ENCODE measurements at regions not wholly inside any gene's neighbourhood (a gene's known extent, or its start where the extent isn't known, plus 50 kb on each side); places are given as distances from the start of the nearest gene placed in this dataset.

DNA sequence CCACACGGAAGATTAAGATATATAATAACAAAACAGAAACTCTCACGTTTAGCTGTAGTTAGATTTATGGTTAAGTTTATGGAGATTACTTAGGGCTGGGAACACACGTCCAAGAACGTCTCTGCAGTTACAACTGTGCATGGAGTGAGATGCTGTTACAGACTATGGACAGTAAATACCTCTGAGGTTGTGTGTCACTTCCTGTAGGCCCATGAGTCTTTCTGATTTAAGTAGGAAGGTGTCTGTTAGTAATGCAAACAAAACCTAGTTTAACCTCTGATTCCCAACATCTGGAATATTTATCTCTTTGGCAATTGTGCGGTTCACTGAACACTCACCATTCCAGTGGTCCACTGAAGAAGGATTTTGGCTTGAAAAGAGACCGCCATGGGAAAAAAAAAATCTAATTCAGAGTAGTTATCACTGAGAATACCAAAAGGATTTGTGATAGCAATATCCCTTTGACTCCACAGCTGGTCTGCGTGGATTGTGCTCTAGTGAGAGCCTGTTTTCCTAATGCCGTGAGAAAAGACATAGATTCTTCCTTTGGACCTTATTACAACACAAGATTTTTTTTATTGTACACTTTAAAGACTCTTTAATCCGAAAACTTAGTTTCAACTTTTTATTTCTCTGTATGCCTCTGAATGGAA, 478.2 kb upstream of the CITED2 start:
- no peak for DNase-seq

DNA sequence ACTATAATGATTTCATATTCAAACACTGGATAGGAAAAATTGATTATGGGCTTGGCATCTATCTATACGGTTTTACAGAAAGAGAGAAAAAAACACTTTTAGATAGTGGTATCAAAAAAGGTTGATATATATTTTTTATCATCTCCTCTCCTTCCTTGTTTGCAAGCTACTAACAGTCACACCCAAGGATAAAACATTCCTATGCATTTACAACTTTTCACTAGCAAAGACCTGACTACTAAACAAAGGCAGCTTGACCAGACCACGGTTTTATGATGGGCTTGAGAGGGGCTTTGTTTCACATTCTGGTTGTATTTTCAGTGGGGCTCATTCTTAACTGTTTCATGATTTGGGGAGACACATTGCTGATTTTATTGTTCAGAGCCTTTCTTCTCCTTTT, 477.6 kb upstream of the CITED2 start:
- DNase-seq, result no peak

DNA sequence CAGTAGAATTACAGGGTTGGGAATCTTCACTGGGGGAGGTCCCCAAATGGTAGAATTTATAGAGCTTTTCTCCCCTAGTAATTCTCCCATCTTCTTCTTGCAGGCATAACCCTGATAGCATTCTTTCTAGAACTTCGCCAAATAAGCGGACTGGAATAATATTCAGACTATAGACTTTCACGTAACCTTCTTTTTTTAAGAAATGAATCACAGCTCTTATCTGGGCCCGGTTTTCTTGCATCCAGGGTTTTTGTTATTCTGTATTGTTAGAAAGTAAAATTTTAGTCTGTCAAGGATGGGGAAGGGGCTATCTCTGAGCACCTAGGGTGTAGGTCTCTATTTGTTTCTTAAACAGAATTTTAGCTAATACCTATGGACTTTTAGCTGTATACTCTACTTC, 476.8 kb upstream of the CITED2 start:
- DNase-seq, result no peak

DNA sequence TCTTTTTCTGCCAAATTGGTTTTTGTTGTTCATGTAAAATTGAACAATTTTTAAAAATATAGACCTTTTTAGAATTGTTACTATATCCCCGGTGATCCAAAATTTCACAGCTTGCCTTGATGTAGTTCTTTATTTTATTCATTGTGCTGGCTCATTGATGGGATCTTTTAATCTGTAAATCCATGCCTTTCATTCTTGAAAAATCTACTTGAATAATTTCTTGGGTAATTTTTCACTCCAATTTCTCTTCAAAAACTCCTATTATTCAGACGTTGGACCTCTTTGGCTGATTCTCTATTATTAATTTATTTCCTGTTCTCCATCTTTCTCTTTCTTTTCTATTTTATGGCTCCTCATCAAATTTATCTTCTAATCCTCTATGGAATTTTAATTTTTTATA, 476.1 kb upstream of the CITED2 start:
- no peak for DNase-seq

DNA sequence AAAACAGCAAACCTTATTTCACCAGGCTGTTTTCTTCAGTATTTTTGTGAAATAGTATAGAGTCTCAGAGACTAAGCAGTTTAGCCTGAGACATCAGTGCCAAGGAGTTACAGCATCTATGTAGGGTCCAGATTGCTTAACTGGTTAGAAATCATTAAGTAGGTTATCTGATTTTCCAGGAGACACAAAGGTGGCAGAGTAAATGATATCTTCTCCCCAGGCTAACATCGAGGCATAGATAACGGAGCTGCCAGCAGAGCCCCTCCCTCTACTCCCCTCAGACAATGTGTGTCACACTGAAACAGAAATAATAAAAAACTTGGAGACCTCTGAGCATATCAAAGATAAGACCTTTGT, 473.0 kb upstream of the CITED2 start:
- DNase-seq, result no peak

DNA sequence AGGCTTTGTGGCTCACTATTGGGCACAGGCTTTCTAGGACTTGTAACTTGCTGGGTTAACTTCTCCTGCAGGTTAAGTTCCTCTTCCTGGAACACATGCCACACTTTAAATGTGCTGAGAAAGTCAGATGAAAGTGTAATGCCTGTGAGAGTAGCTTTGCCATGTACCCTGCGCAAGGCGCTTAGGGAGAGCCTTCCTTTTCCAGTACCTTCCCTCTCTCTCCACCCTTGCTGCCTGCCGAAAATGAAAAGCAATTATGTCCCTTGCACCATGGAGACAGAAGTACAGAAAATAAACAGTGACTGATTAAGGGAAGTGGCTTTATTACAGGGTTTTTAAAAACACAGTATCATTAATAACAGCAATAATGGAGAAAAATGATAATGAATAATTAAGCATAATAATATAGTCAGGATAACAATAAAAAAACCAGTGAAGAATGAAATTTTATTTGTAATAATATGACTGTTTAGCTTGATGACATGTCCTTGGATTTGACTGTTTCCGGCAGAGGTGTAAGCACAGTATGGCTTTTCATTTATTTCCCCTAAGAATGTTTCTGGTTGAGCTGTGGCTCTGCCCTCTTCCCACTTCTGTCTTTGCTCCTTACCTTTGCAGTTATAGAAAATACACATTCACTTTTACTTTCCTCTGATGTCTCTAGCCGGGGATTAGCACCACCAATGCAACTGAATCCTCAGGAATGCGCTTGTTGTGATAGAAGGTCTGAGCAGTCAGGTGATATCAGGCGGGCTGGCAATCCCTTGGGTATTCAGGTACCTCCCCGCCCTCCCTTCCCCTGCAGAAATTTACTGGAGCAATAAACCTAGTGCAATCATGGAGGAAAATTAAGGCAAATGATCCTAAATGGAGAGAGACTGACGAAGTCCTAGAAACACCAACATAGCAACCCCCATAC, 472.3 kb upstream of the CITED2 start:
- DNase-seq, result no peak

DNA sequence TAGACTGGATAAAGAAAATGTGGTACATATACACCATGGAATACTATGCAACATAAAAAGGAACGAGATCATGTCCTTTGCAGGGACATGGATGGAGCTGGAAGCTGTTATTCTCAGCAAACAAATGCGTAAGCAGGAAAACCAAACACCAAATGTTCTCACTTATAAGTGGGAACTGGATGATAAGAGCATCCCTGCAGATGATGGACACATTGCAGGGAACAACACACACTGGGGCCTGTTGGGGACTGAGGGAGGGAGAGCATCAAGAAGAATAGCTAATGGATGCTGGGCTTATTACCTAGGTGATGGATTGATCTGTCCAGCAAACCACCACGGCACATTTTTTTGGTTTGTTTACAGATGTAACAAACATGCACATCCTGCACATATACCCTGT, 470.5 kb upstream of the CITED2 start:
- DNase-seq, result no peak

DNA sequence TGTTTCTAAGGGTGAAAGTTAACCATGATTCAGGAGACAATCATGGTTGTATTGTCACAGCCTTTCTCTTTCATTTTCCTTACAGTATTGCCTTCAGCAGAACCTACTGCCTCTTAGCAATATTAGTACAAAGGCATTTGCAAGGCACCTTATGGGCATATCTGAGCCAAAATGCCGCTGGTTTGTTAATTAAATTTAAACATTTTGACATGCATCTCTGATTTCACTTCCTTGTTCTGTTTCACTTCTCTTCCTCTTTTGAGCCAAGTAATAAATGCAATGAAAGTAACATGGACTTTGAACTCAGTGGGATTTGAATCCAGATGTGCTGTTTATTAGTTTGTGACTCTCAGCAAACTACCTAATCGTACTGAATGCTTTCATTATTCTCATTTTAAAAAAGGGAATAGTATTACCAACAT, 467.4 kb upstream of the CITED2 start:
- no peak for DNase-seq

DNA sequence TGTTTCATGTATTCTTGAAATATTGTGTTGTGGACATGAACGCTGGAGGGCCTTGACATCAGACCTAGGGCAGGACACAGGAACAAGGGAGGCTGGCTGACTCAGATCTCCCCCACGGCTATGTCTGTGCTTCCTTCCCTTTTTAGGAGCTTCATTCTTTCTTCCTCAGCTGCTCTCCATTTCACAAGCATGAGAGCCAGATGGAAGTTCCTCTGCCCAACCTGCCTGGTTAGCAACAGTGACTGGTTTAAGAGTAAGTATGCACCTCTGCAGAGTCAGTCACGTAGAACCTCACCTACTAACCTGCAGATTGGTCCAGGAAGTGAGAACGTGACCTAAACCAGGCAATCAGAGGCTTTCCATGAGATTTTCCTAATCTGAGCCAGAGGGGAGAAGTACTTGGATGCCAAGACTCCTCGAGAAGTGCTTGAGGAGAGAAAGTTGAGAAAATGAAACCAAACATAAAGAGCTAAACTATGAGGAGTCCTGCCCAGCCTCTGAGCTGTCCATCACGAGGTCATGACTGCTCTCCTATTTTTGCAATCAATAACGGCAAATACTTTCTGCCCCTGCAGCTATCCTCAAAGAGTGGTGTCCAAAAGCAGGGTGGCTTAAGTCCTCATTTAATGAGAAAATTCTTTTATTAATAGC, 465.2 kb upstream of the CITED2 start:
- no peak for DNase-seq

DNA sequence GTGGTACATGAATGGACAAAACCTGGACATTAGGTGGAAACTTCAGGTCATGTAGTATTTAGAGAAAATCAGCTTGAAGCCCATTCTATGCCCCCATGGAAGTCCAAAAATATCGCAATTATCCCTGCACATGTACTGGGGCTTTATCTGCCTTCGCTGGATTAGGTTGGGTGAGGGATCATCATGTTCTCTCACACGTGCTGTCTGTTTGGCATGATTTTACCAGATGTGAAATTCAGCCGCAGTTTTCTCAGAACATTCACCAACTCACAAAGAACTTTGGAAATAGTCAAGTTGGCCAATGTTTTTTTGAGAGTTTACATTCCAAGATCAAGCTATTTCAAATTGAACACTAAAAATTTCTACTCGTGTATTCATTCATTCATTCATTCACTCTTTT, 459.8 kb upstream of the CITED2 start:
- DNase-seq, result no peak

DNA sequence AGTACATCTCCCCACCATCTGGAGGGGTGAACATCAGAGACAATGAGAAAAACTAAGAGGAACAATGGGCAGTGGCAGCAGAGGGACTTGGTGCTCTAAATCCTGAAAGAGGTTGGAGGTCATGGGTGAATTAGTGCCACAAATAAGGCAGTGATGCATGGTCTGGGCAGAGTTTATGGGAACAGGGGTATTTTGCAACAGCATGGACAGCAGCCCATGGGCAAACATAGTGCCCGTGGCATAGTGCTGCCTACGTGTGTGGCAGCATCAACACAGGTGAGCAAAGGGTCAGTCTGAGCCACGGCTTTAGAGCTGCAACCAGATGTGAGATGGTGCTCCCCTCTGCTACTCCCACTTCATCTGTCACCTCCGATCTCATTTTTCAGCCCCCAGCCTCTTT, 459.1 kb upstream of the CITED2 start:
- DNase-seq, result no peak

DNA sequence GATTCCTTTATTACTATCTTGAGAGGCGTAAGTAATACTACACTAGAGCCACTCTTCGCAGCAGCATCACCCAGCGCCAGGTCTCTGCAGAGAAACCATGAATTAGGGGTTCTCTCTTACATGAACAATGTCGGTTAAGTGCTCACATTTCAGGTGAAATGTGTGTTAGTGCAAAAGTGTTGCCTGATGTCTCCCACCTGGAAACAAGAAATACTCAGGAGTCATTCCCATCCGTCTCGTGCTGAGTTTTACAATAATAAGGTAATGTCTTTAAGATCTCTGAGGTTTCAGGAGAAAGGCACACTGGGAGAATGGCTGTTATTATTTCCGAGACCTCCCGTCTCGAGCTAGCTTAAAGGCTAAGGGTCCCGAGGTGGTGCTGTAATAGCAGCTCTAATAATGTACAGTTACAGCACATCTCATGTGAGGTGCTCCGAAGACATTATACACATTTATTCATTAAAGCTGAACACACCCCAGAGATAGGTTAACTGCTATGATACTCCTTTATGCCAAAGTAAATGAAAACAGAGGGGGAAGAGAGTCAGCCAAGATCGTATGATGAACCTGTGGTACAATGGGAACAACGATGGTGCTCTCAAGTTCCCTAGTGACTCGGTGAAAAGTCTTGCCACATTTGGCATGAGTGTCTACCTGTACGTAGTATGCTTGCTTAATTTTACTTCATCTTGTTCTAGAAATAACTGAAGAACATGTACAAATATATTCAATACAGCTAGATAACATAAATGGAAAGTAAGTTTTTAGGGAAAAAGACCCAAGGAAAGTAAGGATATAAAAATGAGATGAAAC, 458.3 kb upstream of the CITED2 start:
- no peak for DNase-seq

DNA sequence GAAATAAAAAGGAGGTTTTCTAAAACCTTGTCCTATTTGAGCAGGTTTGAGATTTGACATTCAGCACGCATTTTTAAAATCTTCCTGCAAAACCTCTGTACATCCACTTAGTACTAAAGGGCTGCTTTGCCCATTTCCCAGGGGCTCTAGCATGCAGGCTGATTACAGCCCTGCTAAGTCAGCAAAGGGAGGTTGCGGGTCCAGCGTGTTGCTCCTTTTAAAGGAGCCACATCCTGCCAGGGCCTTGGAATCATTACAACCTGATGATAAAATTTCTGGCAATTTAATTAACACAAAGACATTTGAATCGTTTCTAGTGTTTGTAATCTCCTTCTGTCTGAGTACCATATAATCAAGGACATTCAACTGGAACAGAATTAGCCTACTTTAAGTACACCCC, 455.1 kb upstream of the CITED2 start:
- DNase-seq, result no peak

DNA sequence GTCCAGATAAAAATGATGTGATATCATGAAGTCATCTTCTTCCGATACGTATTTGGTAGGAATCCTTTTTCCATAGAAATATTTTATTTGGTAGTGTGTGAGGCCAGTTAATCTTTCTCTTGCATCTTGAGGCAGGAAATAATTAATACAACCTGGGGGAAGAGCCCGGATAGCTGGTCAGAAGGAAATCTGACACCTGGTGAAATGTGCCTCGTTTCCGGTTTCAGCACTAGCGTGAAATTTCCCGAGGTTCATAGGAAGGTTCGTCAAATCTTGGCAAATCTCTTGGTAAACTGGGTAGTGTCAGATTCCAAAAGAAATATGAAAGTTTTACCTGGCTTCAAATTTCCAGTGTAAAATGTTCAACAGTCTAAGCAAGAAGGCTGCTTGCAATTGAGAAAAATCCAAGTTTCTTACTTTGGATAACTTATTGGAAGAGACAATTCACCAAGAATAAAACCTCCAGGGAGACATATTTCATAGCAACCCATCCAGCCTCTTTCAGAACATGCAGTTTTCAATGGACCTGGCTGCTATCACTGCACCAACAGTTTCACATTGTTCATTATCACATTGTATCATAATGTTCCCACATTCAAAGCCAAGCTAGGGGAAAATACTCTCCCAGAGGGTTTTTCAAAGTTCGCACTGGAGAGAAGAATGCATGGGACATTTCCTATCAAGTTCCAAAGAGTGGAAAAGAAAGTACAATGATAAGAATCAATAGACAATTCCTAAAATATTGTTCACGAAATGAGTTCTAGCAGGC, 454.5 kb upstream of the CITED2 start:
- DNase-seq, result peak; percentile 35

DNA sequence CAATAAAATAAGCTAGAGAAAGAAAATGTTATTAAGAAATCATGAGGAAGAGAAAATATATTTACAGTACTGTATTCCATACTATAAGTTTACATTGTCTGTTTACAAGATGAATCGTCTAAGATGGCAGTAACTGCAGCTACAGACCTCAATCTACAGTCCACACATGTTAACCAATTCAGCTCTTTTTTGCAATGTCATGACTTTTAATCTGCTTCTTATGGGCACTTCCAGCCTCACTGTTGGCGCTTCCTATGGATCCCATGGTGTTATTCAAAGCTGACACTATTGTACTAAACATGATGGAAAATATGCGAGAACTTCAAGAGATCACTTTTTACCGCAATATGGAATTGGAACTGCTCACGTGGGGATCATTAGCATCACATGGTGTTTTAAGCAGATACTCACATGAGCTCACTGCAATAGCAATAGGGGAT, 451.5 kb upstream of the CITED2 start:
- no peak for DNase-seq

DNA sequence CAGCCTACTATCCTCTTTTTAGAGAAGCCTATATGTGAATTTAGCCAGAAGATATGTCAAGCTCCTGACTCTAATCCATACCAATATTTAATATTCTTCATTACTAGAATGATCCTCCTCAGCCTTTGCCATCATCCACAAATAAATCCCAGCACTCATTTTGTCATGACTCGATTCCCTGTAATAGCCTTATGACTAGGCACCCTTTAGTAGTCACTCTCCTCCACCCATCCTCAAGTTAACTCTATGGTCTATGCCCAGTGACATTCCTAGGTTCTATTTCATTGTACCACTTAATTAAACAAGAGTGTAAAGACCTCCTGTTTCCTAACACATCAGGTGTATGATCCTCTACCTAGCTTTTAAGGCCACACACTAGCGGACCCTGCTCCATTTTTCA, 450.4 kb upstream of the CITED2 start:
- DNase-seq, result no peak

DNA sequence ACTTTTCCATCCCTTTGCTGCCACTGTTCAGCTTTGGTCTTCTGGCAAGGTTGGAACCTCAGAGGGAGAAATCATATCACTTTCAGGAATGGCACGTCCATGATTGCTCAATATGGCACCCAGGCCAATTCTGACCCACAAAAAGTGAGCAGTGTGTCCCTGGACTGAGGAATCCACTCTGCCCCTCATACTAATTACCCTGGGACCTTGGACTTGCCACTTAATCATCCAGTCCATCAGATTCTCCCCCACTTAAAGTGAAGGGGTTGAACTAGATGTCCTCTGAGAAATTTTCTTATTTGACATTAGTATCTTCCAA, 449.3 kb upstream of the CITED2 start:
- DNase-seq, result no peak

DNA sequence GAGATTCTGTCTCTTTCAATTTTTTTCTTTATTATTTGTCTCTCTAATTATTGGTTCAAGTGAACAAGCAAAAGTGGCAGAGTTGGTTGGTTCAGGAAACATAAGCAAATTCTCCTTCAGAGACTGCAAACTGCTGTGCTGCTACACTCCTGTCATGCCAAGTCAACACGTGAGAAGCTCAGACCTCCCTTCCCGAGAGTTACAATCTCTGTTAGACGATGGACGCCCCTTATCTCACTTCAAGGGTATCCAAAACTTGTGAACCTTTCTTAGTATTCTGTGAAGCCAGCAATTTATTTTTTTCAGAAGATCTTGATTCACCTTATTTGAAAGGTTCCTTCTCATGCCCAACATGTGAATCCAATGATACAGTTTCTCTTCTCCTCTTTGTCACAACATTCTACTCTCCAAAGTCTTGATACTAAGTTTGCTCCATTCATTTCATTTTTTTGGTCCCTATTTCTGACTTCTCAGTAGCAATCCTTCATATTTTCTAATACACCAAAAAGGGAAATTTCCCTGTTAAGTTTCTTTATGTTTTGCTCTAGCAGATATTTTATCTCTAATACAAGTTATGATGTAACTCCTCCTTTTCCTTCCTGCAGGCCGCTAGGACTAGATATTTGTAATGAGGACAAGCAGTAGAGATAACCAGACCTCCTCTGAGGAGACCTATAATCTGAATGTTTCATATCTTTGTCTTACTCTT, 448.8 kb upstream of the CITED2 start:
- no peak for DNase-seq

DNA sequence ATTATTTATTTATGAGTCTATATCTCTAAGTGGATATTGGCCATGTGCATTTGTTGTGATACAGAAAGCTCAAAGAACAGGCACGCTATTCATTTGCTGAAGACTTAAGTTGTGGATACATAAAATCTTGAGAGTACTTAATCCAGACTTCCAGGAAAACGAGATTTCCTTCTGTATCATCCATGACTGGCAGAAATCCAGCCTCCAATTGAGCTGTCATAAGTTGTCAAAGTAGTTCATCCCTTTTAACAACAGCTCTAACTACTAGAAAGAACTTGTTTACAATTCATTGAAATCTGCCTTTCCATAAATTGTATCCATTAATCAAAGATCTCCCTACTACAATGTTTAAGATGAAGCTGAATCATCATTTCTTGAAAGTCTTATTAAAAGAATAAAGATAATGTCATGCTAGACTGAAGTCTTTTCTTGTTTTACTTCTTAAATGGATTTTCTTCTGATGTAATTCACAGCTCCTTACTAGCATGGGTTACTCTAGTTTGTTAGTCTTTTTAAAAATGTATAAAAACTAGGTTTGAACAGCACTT, 447.3 kb upstream of the CITED2 start:
- DNase-seq, result no peak

DNA sequence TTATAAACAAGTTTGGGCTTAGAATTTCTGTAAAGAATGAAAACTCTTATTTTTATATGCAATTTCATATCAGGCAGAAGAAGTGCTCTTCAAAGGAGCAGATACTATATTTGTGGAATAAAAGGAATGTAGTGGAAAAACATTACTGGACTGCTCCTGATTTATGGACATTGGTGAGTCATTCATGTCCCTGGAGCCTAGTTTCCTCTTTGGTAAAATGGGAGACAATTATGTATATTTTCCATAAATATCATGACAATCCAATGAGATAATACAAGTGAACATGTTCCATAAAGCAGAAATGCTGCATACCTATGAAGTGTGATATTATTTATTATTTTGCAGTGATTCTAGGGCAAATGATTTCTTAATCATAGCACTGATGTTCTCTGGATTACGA, 445.8 kb upstream of the CITED2 start:
- DNase-seq, result no peak

DNA sequence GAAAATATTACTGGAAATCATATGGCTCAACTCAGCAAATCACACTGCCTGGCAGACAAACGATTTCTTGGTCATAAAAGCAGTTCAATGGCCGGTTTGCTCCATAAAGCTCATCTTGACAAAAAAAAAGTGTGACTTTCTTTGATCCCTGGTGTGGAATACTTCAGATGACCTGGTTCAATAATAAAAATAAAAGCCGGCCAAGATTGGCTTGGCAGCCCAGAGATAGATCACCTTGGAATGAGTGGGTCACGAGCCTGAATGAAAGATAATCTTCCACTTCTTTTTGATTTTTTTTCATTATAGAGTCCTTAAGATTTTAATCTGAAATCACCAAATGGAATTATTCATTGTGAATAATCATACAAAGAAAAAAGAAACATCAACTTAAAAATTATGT, 445.3 kb upstream of the CITED2 start:
- no peak for DNase-seq
